Ureter (tissue), 1 donor: ENCODE measurements at regions not wholly inside any gene's neighbourhood (a gene's known extent, or its start where the extent isn't known, plus 50 kb on each side); places are given as distances from the start of the nearest gene placed in this dataset.
"Not testable (repeated sequence)": the region's sequence is repeated elsewhere in the genome, so short reads cannot be mapped to it uniquely, and the experiment has no call there.

Source experiments
- DNase-seq: peaks from one replicate; pipeline ENCODE4 v3.0.0-alpha.2; 2020; ENCODE audit warnings: low spot score
- donor health status: DM: yes; HTN: yes; CAD: no.

DNA sequence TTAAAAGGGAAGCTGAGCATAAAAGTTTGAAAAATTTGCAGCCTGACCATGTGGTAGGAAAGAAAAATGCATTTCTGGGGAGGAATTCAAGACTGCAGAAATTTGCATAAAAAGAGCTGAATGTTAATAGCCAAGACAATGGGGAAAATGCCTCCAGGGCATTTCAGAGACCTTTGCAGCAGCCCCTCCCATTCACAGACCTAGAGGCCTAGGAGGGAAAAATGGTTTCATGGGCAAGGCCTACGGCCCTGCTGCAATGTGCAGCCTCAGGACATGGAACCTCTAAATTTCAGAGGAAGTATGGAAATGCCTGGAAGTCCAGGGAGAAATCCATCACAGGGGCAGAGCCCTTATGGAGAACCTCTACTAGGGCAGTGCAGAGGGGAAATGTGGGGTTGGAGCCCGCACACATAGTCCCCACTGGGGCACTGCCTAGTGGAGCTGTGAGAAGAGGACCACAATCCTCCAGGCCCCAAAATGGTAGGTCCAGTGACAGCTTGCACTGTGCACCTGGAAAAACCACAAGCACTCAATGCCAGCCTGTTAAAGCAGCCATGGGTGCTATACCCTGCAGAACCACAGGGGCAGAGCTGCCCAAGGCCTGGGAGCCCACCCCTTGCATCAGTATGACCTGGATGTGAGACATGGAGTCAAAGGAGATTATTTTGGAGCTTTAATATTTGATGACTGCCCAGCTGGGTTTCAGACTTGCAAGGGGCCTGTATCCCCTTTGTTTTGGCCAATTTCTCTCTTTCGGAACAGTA lies 243.8 kb downstream of the DNAJB9 start:
- no peak for DNase-seq

DNA sequence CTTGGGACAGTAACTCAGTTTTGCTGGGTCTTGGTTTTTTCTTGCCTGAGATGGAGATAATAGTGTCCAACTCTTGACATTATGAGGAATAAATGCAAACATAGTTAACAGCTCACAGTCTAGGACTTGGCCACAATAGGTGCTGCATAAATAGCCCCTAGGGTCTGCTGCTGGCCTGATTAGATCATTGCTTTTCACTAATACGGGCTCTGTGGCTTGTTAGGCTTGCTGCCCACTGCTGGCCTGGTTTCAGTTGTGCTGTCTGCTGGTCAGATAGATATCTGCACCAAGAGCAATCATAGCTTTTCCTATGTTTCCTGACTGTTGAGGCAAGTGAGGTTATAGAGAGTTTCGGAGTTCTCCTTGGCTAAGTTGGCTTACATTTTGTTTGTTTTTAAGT lies 246.1 kb downstream of the DNAJB9 start:
- no peak for DNase-seq

DNA sequence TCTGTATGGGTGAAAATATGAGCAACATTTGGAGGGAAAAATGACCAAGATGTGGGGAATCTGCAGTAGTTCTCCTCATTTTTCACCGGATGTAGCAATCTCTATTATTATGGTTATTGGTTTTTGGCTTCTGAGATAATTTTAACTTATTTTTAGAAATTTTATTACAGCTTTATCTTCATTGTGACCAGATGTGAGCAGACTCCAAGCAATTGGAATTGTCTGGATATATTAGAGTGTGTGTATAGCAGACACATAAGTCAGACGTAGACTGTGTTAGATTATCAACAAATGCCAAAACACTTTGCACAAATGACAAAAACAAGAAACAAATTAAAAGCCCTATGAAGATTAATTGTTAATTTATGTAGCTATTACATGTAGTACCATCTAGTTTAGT lies 249.1 kb downstream of the DNAJB9 start:
- DNase-seq, result no peak

DNA sequence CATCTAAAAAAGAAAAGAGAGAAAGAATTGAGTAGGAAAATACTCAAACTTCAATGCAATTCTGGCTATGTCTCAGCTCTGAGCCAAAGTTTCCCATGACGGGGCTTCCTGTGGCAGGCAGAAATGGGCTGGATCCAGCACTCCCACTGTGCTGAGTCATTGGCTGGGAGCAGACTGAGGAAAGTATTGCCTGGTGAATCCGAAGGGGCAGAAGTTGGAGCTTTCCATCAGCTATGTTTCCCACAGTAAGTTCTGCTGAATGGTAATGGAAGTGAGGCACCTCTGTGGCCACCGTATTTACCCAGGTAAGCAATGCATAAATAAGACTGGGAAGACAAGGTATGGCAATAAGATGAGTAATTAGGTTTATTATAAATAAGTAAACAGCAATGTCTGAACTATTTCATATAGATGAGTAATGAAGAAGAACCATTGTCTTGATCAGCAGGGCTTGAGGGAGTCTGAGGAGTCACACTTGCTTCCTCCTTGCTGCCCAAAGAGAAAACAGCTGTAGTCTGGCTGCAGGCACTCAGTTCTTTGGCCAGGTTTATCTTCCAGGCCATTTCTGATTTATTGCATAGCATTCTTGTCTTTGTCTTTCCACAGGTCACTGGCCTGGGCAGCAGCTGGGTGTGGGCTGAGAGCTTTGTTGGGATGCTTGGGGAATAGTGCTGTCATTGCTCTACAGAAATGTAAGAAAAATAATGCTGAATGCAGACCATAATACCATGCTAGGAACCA lies 255.3 kb downstream of the DNAJB9 start:
- no peak for DNase-seq

DNA sequence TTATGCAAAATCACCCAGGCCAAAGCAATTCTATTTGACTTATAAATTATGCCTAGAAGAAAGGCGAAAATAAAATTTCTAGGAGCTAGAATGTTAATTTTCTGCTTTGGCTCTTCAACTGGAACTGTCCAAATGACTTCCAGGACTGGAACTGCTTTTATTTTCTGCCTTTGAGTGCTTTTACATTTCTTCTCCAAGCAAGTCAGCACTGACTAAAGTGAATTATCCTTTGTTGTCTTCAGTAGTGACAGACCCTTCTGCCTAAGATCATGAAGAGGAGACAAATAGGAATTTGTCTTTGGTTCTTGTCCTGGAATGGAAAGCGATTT lies 255.9 kb downstream of the DNAJB9 start:
- DNase-seq, result no peak

DNA sequence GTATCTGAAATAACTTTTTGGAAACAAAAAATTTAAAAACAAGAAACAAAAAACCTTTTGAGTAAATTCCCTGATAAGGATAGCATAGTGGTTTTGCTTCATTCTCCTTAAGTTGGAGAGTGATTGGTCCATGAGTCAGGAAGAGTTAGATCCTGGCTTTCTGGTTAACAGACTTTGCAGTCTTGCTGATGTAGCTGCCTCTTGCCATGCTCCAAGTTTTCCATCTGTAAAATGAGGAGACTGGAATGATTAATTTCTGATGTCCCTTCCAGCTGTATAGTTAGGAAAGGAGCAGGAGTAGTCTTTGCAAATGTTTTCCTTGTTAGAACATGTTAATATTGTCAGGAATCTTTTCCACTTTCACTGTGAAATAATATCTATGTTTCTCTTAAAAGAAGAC lies 266.6 kb downstream of the DNAJB9 start:
- no peak for DNase-seq

DNA sequence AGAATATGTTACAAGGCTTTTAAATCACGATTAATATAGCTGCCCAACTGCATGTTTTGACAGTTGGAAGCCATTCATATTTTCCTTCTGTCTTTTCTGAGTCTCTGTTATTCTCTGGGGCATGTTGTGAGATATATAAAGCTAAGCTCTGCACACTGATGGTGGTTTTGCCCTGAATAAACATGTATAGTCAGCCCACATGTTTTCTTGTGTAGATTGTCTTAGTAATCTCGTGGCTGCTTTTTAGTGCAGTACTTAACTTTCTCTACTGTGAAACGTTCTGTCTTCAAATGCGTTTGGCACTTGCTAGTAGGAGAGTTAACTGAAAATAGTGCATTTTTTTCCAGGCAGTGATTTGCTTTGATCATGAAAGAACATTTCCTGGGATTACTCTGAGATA lies 268.5 kb downstream of the DNAJB9 start:
- no peak for DNase-seq

DNA sequence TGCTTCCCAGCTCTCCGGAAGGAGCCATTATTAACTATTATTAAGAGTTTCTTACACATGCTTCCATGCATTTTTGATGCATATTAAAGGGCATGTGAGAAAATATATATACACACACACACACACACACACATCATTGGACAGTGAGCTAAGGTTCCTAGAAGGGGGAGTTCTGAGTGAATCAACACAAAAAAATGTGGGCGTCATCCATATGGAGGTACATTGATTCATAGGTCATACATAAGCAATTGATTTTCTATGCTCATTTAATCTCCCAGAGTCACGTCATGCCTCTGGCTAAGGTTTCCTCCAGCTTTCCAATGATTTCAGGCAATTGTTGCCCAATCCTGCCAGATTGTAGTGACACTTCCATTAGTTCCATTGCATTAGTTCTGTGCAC lies 269.4 kb downstream of the DNAJB9 start:
- DNase-seq, result no peak

DNA sequence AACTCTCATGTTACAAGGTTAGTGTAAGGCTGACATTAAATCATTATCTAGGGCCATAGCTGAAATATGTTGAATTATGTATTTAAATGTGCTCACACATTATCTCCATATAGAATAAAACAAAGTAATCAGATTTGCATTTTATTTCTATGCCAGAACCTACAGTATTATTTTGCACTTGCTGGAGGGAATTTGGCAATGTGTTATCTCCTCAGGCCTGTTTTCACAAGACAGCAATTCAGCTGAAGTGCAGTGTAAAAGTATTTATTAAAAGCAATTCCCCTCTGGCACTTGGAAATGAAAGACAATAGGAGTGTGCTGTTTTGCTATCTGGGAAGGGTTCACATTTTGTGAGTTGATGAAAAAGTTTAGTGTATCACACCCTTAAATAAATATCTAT lies 276.3 kb downstream of the DNAJB9 start:
- no peak for DNase-seq

DNA sequence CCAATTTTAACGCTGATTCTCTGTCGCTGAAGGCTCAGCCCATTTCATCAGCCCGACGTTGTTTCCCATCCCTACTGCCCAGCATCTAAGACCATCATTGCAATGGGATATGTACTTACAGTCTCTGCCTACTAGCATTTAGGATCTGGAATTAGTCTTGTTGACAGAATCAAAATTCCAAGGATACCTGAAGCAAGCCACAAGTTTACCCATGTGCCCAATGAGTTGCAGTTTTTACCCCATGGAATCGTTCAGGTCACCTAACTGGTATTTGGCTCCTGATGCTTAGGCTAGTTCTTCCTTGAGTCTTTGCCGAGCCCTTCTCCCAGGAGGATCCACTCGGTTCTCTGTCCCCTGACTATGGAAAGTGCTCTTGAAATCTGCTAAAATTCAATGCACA lies 276.8 kb downstream of the DNAJB9 start:
- no peak for DNase-seq

DNA sequence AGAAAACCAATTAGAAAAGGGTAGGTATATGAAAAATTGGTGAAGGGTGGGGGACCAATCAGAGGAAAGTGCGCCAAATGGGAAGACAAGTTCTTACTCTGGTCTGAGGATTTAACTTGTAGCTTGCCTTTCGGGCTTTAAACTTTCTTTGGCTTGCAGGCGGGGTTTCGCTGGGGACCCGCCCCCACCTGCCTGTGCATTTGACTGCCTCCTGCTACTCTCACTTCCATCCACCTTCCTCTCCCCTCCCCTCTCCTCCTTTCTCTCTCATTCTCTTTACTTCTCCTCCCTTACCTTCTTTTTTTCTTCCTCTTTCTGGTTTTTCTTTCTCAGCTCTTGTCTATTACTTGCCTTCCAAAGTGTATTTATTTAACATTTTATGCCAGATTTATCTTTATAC lies 278.8 kb downstream of the DNAJB9 start:
- DNase-seq, result no peak

DNA sequence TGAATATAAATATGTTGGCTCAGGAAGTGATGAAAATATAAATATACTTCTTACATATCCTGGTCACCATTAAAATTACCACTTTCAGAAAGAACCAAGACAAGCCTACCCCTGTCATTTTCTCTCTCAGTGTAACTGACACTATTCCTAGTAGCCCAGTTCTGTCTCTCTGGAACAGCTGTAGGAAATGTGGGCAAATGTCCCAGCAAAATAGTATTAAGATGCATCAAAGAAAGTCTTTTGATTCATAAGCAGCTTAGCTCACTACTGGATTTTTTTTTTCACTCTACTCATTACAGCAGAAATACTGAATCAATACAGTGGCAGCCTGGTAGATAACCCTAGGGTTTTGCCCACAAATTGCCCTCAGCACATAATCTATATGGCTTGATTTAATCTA lies 290.9 kb downstream of the DNAJB9 start:
- DNase-seq, result no peak

DNA sequence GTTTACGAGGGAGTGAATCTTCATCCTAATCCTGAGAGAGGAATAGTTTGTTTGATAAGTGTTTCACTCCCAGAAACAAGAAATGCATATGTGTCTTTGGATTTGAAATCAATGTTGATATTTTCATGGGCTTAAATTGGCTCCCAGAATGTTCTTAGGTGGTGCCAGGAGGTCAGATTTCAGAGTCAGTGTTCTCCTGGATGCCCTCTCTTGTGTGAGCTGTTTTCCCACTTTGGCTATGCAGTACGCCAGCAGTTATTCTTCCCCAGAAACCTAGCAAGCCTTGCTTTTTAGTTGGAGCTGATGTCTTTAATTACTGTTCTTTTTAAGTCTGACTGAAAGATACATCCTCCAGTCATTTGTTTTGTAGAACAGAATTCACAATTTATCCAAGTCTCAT lies 291.4 kb downstream of the DNAJB9 start:
- no peak for DNase-seq

DNA sequence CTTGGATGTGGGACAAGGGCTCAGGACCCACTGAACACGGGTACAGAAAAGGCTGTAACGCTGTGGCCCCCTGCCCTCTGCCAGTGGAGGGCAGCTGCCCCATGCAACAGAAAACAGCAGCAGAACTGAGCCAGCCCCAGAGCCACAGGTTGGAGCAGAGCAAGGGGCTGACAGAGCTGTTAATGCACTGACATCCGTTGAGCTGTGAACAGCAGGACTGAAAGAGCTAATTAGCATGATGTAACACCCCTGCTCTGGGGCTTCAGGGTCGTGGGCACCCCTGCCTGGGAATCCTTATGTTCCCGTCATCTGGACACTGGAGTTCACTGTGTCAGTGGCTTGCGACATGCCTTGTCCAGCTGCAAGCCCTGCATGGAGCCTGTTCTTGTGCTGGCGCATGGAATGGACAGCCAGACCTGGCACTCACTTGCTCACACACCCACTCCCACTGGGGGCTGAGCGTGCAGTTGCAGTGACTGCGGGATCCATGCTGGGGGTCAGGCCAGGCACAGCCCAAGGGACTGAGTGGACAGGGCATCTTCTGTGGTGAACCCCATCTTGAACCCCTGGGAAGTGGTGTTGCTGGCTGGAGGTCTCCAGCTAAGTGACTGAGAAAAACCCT lies 293.7 kb downstream of the DNAJB9 start:
- DNase-seq, result no peak

DNA sequence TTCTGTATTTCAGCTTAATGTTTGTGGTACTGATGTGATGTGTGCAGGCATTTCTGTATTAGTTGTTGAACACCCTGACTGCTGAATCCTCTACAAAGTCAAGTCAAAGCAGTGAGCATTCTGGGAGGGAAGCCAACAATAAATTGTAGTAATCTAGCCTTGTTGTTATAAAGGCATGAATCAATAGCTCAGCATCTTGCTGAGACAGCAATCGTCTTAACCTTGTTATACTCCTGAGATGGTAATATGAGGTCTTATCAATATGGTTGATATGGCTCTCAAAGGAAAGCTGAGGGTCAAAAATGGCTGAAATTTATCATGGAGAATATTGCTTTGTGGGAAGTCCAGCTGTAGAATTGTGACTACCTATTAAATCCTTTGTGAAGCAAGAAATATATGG lies 299.4 kb downstream of the DNAJB9 start:
- no peak for DNase-seq

DNA sequence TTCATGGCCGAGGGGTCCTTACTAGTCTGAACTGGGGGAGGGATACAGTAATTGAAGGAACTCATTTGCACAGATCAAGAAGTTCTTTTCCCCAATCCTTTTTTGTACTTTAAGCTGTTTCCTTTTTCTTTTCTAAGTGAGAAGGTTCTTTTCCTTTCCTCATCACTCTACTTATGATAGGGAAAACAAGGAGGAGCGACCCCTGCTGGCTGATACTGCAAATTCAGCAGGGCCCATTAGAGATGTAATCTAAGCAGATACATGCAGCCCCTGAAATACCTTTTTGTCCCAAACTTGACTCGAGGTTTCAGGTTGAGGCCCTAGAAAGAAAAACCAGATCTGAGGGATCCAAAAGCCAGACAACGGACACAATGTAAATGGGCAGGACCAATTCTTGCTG lies 305.5 kb downstream of the DNAJB9 start:
- no peak for DNase-seq

DNA sequence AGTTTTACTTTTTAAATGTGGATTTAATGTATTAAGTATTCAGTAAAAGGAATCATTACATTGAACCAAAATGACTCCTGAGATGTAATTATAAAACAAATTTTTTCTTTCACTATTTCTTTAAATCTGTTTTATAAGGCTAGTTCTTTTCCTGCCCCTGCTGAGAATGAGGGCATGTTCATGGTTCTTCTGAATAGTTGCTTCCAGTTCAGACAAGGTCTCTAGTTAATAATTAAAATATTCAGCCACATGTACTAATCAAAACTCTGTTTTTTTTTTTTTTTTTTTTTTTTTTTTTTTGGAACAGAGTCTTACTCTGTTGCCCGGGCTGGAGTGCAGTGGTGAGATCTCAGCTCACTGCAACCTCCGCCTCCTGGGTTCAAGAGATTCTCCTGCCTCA lies 321.2 kb downstream of the DNAJB9 start:
- no peak for DNase-seq

DNA sequence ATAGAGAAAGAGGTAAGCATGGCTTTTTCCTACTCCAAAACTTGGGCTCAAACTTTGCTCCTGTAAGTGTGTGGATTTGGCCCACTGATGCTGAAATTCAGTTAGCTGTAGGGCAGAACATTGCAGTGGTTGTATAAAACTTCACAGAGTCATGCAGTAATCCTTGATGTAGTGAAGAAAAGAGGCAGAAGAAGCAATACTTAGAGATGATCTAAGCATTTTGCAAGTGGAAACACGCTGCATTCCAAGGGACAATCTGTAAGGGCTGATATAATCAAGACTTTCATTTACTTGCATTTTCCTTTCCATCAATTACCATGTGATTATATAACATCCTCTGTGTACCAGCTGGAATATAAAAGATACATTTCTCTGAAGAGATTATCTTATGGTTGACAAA lies 338.8 kb downstream of the DNAJB9 start:
- DNase-seq, result no peak

DNA sequence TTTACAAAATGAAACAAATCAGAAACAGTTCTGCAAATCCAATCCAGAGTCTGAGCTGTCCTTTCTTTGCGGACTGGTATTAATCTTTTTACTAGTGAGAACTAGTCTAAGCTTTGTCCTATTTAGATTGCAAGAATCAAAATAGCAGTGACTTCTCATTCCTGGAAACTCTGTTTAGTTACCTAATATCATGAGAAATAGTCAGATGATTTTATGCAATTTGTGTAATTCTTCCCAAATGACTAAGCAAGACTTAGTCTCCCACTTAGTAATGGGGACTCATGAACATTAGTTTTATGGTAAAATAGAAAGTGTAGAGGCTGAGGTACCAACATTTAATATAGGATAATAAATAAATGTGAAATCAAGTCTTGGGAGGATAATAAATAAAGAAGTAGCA lies 341.3 kb downstream of the DNAJB9 start:
- DNase-seq, result no peak

DNA sequence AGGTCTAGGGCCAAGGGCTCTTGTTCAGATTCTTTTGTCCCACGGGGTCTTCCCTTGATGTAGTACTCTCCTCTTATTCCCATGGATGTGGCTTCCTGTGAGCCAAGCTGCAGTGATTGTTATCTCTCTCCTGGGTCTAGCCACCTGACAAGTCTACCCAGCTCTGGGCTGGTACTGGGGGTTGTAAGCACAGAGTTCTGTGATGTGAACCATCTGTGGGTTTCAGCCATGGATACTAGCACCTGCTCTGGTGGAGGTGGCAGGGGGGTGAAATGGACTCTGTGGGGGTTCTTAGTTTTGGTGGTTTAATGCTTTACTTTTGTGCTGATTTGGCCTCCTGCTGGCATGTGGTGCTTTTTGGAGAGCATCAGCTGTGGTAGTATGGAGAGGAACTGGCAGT lies 350.8 kb downstream of the DNAJB9 start:
- no peak for DNase-seq

DNA sequence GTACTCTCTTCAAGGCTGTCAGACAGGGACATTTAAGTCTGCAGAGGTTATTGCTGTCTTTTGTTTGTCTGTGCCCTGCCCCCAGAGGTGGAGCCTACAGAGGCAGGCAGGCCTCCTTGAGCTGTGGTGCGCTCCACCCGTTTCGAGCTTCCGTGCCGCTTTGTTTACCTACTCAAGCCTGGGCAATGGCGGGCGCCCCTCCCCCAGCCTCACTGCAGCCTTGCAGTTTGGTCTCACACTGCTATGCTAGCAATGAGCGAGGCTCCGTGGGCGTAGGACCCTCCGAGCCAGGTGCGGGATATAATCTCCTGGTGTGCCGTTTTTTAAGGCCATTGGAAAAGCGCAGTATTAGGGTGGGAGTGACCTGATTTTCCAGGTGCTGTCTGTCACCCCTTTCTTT lies 373.4 kb downstream of the DNAJB9 start:
- not testable (repeated sequence) for DNase-seq

DNA sequence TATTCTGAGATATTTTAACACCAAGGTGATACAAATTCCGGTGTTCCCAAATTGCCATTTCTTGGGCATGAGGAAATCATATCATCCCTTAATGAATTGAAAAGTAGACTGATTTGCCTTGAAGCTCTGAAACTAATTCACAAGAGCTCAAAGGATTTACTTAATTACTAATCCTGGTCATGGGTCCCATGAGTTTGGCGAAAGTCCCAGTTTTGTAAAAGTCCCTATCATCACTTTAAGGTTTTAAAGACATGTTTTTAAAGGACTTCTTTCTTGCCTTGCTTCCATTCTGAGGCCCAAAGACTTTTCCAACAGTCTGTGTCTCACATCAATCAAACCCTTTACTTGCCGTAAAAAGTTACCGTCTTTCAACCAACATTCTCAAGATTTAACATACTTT lies 377.9 kb downstream of the DNAJB9 start:
- DNase-seq, result no peak

DNA sequence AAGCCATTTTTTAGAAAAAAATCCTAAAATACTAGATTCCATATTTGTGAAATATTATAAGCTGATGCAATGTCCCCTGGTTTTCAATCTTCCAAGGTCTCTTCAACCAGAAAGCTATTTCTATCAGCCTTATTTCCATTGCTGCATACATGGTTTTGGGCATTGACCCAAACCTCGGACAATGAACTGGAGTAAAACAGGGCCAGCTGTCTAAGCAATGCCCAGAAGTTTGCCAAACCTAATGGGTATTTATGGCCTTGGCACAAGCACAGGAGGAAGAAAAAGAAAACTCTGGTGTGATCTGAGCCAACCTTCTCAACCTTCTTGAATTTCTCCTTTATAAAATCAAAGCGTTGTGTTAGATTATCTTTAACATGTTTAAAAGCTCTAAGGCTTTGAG lies 402.3 kb downstream of the DNAJB9 start:
- DNase-seq, result no peak
